Cardiac fibroblast (primary cell): ENCODE measurements at regions not wholly inside any gene's neighbourhood (a gene's known extent, or its start where the extent isn't known, plus 50 kb on each side); places are given as distances from the start of the nearest gene placed in this dataset.
A peak's percentile ranks its signal among the peaks of the same experiment; 100 is the strongest.

Source experiments
- DNase-seq, 2 donors: peaks; one replicate each; pipeline versions ENCODE4 v3.0.0 to v3.0.0-alpha.2; 2010; ENCODE audit warnings: low read depth in 2 of 2
- H3K4me3 ChIP-seq, 2 donors: replicated peaks in 1 of 2; 1 replicate in 1 of 2; 2 replicates in 1 of 2; pipeline ENCODE4 v1.5.1; 2011; ENCODE audit warnings: low read depth in 2 of 2, low read length in 2 of 2, mild to moderate bottlenecking in 2 of 2, moderate library complexity in 1 of 2
- CTCF ChIP-seq: IDR thresholded peaks from one replicate; pipeline ENCODE4 v1.5.1; 2011; ENCODE audit warnings: low read depth, mild to moderate bottlenecking, low read length, inconsistent platforms

- TF ChIP-seq CTCF: no peak
- DNase-seq: no peak
- no peak overlapping the region for H3K4me3 ChIP-seq
Observed at GRCh38 chr7:94082126-94082525, 78.0 kb upstream of the BET1 start.

GRCh38 chr7:94087664-94088352 lies 83.7 kb upstream of the BET1 start:
- H3K4me3 ChIP-seq: peak overlapping the region in 1 of 2 donors; percentile 6
- DNase-seq: peak; percentile 88 to 92
- peak; percentile 79 for TF ChIP-seq CTCF

DNA sequence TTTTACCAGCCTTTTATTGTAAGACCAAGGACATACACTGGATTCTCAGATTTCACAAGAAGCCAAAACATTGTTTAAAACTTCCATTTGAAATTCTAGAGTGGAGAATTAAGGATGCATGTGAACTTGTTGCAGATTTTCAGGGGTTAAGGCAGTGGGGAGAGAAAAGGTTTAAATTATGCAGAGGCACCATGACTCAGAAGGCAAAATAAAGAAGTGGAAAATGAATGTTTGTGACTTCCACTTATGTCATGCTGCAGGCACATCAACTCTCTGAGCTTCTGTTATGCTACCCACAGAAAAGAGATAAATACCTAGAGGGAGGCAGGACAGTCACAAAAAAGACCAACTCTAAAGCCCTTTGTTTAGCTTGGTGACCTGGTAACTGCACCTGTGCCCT lies 84.4 kb upstream of the BET1 start:
- peak; percentile 33 to 58 for DNase-seq
- H3K4me3 ChIP-seq: no peak overlapping the region
- TF ChIP-seq CTCF: no peak

- no peak overlapping the region for H3K4me3 ChIP-seq
- TF ChIP-seq CTCF: no peak
- no peak for DNase-seq
Observed at GRCh38 chr7:94089806-94090205, 85.7 kb upstream of the BET1 start.

DNA sequence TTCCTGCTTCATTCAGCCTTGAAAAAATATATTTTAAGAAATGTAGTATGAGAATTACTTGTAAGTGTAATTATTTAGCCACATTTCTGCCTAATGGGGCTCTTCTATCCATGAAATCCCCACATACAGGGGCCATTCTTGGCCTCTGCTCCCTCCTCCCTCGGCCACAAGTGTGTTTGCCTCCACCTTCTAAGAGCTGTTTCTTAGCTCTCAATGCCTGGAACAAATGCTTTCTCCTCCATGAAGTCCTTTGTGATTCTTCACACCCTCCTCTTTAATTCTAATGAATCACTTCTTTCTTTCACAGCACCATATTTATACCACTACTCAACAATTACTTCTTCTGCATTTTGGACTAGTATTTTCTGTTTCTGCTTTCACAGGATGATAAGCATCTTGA lies 88.8 kb upstream of the BET1 start:
- no peak for TF ChIP-seq CTCF
- DNase-seq: no peak
- no peak overlapping the region for H3K4me3 ChIP-seq

GRCh38 chr7:94094298-94094697 lies 90.1 kb upstream of the BET1 start:
- TF ChIP-seq CTCF: no peak
- no peak for DNase-seq
- H3K4me3 ChIP-seq: no peak overlapping the region
